ENCODE measurements at regions not wholly inside any gene's neighbourhood (a gene's known extent, or its start where the extent isn't known, plus 50 kb on each side); places are given as distances from the start of the nearest gene placed in this dataset.

- Histone ChIP-seq H3K36me3 (ENCODE audit: low read depth) (no peaks in the 10 kb centered on the region), H3K4me1 (ENCODE audit: low read depth) (no peaks in the 10 kb centered on the region), H3K4me3 (no peak overlapping the region), H3K9me3 (no peaks in the 10 kb centered on the region)
- ATAC-seq (no peak), DNase-seq (no peak)
- intact Hi-C loops (cut with DNase I, micrococcal nuclease): no loop called here
- TF ChIP-seq, protein P1, sequence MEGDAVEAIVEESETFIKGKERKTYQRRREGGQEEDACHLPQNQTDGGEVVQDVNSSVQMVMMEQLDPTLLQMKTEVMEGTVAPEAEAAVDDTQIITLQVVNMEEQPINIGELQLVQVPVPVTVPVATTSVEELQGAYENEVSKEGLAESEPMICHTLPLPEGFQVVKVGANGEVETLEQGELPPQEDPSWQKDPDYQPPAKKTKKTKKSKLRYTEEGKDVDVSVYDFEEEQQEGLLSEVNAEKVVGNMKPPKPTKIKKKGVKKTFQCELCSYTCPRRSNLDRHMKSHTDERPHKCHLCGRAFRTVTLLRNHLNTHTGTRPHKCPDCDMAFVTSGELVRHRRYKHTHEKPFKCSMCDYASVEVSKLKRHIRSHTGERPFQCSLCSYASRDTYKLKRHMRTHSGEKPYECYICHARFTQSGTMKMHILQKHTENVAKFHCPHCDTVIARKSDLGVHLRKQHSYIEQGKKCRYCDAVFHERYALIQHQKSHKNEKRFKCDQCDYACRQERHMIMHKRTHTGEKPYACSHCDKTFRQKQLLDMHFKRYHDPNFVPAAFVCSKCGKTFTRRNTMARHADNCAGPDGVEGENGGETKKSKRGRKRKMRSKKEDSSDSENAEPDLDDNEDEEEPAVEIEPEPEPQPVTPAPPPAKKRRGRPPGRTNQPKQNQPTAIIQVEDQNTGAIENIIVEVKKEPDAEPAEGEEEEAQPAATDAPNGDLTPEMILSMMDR (IDR thresholded peaks at IDR 0.05): no peak
Observed at GRCh38 chr11:70825893-70826540, 426.4 kb downstream of the SHANK2 start.

DNA sequence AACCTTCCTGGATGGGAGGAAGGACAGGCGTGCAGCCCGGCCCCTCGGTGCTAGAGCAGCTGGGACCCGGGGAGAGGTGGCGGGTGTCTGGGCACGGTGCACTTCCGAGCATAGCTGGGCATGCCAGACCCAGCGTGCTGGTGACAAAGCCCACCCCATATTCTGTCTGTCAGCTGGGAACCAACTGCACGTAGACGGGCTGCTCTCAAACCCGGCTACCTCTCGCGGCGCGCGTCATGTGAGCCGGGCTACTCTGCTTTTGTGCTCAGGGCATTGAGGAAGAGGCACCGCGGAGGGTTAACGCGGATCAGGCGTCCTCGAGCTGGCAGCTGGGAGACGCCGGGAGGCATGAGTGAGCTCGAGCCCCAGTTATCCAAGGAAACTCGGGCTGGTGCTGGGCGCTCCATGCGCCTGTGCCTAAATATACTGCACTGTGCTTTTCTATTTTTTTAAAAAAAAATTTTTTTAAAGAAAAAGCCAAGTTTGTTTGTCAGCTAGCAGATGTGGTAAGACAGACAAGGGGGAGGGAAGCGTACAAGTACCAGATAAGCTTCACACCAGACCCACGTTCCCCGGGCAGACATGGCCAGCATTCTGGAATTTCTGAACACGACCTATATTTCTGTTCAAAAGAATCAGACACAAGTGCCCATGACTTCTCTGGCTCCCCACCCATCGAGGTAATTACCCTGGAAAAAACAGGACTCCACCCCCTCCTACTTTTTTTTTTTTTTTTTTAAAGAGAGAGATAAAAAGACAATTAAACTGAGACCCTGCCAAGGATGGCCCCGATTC is 425.6 kb downstream of the SHANK2 start:
- ATAC-seq (no peak), DNase-seq (no peak)
- Histone ChIP-seq H3K9me3 (no peaks in the 10 kb centered on the region), H3K4me3 (no peak overlapping the region), H3K4me1 (ENCODE audit: low read depth) (no peaks in the 10 kb centered on the region), H3K36me3 (ENCODE audit: low read depth) (no peaks in the 10 kb centered on the region)
- TF ChIP-seq, protein P1 (IDR thresholded peaks at IDR 0.05): no peak
- intact Hi-C loops (cut with DNase I, micrococcal nuclease): no loop called here

- Histone ChIP-seq H3K4me3 (no peak overlapping the region), H3K4me1 (ENCODE audit: low read depth) (no peaks in the 10 kb centered on the region), H3K9me3 (no peaks in the 10 kb centered on the region), H3K36me3 (ENCODE audit: low read depth) (no peaks in the 10 kb centered on the region)
- intact Hi-C loops (cut with DNase I, micrococcal nuclease): no loop called here
- ATAC-seq: no peak
- TF ChIP-seq, protein P1 (IDR thresholded peaks at IDR 0.05): no peak
- DNase-seq: peak in 2 of 3 donors; percentile 10 to 34
Observed at GRCh38 chr11:70828593-70829082, 423.7 kb downstream of the SHANK2 start.

DNA sequence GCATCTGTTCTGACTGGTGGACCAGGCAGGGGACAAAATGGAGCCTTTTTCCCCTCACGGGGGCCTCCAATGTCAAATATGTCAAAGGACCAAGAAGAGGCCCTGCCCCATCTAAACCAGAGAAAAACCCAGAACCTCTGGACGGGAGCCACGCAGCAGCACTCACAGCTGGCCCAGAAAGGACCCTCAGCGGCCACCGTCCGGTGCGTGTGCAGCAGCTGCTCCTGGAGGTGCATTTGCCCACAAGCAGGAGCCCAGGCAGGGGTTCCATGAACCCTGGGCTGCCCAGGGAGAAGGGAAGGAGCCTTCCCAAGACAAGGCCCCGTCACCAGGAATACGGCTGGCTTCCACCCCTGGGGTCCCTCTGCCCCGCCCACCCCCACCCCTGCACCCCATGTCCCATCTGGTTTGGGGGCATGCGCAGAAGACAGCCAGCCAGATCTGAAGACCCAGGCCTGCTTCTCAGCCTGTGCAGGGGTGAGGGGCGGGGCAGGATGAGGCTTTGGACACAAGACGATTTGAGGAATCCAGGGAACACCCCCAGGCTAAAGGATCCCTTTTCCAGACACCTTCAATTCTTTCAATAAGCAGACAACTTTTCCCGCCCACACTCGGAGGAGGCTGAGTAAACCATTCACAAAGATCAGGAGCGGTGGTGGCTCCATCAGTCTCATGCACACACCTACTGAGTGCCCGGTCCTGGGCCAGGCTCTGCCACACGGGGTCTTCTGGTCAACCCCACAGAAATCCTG is 423.1 kb downstream of the SHANK2 start:
- Histone ChIP-seq H3K36me3 (ENCODE audit: low read depth) (no peaks in the 10 kb centered on the region), H3K9me3 (no peaks in the 10 kb centered on the region), H3K4me3 (no peak overlapping the region), H3K4me1 (ENCODE audit: low read depth) (no peaks in the 10 kb centered on the region)
- intact Hi-C loops (cut with DNase I, micrococcal nuclease): no loop called here
- DNase-seq (no peak), ATAC-seq (no peak)
- TF ChIP-seq, protein P1 (IDR thresholded peaks at IDR 0.05): no peak

GRCh38 chr11:70829886-70830272 is 422.5 kb downstream of the SHANK2 start:
- TF ChIP-seq, protein P1 (IDR thresholded peaks at IDR 0.05): no peak
- ATAC-seq: no peak
- DNase-seq: no peak
- Histone ChIP-seq H3K36me3 (ENCODE audit: low read depth) (no peaks in the 10 kb centered on the region), H3K4me1 (ENCODE audit: low read depth) (no peaks in the 10 kb centered on the region), H3K4me3 (no peak overlapping the region), H3K9me3 (no peaks in the 10 kb centered on the region)
- intact Hi-C loops (cut with DNase I, micrococcal nuclease): no loop called here

Measured in mucosa of descending colon (tissue), 3 donors.